SK-N-SH (cell line): ENCODE measurements at regions not wholly inside any gene's neighbourhood (a gene's known extent, or its start where the extent isn't known, plus 50 kb on each side); places are given as distances from the start of the nearest gene placed in this dataset.

Experiments used
- JUND ChIP-seq: IDR thresholded peaks from 2 replicates; pipeline ENCODE4 v1.4.0; 2012
- MAX ChIP-seq: IDR thresholded peaks from 2 replicates; pipeline ENCODE4 v1.4.0; 2012; ENCODE audit warnings: low read depth
- MXI1 ChIP-seq: IDR thresholded peaks from 2 replicates; pipeline ENCODE4 v1.6.1; 2012; ENCODE audit warnings: mild to moderate bottlenecking, low read depth, low read length, improper control_type of control experiment
- PBX3 ChIP-seq: IDR thresholded peaks from 2 replicates; pipeline ENCODE4; 2012
- POLR2AphosphoS5 ChIP-seq: IDR thresholded peaks from 2 replicates; pipeline ENCODE4 v1.6.1; 2012; ENCODE audit warnings: low read depth, low read length
- RFX5 ChIP-seq: IDR thresholded peaks from 2 replicates; pipeline ENCODE4 v1.6.1; 2012; ENCODE audit warnings: mild to moderate bottlenecking, improper control_type of control experiment, low read length
- RXRA ChIP-seq: IDR thresholded peaks from 2 replicates; pipeline ENCODE4 v1.4.0; 2012; ENCODE audit warnings: low read depth, mild to moderate bottlenecking, borderline replicate concordance
- SMC3 ChIP-seq: IDR thresholded peaks from 2 replicates; pipeline ENCODE4 v1.6.1; 2012; ENCODE audit warnings: low read depth, low read length, improper control_type of control experiment
- USF1 ChIP-seq: IDR thresholded peaks from 2 replicates; pipeline ENCODE4 v1.4.0; 2012; ENCODE audit warnings: low read depth, borderline replicate concordance
- USF2 ChIP-seq: fragments of 150-350 bp; IDR thresholded peaks from 2 replicates; pipeline ENCODE4 v1.6.1; 2017; ENCODE audit warnings: antibody characterized with exemption, low read length, low read depth, borderline replicate concordance
- TF ChIP-seq, protein P1 (sequence below): fragments of 200-600 bp; sonication (generic); IDR thresholded peaks from 2 replicates; pipeline ENCODE4 v1.6.1; 2017; ENCODE audit warnings: antibody characterized with exemption, mild to moderate bottlenecking, moderate library complexity
- TF ChIP-seq, protein P2 (sequence below): IDR thresholded peaks from 2 replicates; pipeline ENCODE4 v1.6.1; 2012; ENCODE audit warnings: mild to moderate bottlenecking, low read depth, low read length, moderate library complexity

DNA sequence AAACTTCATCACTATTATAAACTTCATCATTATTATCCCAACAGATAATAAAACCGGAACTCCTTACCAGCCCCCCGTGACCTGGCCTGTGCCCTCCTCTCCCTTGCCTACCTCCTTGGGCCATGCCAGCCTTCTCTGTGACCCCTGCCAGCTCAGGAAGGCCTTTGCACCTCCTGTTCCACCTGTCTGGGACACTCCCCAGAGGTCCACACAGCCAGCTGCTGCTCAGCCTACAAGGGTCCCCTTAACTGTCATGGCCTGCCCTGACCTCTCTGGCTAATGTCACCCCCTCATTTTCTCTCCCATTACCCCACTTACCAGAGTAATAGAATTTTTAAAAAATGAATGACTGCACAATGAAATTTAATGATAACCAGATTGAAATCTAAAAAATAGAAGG is 121.0 kb downstream of the NCOR2 start:
- TF ChIP-seq RXRA (no peak), POLR2AphosphoS5 (no peak), USF1 (no peak), PBX3 (no peak), SMC3 (no peak), USF2 (no peak), MXI1 (no peak), MAX (no peak), RFX5 (no peak), JUND (no peak)
- TF ChIP-seq, protein P1, sequence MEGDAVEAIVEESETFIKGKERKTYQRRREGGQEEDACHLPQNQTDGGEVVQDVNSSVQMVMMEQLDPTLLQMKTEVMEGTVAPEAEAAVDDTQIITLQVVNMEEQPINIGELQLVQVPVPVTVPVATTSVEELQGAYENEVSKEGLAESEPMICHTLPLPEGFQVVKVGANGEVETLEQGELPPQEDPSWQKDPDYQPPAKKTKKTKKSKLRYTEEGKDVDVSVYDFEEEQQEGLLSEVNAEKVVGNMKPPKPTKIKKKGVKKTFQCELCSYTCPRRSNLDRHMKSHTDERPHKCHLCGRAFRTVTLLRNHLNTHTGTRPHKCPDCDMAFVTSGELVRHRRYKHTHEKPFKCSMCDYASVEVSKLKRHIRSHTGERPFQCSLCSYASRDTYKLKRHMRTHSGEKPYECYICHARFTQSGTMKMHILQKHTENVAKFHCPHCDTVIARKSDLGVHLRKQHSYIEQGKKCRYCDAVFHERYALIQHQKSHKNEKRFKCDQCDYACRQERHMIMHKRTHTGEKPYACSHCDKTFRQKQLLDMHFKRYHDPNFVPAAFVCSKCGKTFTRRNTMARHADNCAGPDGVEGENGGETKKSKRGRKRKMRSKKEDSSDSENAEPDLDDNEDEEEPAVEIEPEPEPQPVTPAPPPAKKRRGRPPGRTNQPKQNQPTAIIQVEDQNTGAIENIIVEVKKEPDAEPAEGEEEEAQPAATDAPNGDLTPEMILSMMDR, result no peak
- TF ChIP-seq, protein P2, sequence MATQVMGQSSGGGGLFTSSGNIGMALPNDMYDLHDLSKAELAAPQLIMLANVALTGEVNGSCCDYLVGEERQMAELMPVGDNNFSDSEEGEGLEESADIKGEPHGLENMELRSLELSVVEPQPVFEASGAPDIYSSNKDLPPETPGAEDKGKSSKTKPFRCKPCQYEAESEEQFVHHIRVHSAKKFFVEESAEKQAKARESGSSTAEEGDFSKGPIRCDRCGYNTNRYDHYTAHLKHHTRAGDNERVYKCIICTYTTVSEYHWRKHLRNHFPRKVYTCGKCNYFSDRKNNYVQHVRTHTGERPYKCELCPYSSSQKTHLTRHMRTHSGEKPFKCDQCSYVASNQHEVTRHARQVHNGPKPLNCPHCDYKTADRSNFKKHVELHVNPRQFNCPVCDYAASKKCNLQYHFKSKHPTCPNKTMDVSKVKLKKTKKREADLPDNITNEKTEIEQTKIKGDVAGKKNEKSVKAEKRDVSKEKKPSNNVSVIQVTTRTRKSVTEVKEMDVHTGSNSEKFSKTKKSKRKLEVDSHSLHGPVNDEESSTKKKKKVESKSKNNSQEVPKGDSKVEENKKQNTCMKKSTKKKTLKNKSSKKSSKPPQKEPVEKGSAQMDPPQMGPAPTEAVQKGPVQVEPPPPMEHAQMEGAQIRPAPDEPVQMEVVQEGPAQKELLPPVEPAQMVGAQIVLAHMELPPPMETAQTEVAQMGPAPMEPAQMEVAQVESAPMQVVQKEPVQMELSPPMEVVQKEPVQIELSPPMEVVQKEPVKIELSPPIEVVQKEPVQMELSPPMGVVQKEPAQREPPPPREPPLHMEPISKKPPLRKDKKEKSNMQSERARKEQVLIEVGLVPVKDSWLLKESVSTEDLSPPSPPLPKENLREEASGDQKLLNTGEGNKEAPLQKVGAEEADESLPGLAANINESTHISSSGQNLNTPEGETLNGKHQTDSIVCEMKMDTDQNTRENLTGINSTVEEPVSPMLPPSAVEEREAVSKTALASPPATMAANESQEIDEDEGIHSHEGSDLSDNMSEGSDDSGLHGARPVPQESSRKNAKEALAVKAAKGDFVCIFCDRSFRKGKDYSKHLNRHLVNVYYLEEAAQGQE, result no peak
